ENCODE measurements at regions not wholly inside any gene's neighbourhood (a gene's known extent, or its start where the extent isn't known, plus 50 kb on each side); places are given as distances from the start of the nearest gene placed in this dataset.
A peak's percentile ranks its signal among the peaks of the same experiment; 100 is the strongest.

DNA sequence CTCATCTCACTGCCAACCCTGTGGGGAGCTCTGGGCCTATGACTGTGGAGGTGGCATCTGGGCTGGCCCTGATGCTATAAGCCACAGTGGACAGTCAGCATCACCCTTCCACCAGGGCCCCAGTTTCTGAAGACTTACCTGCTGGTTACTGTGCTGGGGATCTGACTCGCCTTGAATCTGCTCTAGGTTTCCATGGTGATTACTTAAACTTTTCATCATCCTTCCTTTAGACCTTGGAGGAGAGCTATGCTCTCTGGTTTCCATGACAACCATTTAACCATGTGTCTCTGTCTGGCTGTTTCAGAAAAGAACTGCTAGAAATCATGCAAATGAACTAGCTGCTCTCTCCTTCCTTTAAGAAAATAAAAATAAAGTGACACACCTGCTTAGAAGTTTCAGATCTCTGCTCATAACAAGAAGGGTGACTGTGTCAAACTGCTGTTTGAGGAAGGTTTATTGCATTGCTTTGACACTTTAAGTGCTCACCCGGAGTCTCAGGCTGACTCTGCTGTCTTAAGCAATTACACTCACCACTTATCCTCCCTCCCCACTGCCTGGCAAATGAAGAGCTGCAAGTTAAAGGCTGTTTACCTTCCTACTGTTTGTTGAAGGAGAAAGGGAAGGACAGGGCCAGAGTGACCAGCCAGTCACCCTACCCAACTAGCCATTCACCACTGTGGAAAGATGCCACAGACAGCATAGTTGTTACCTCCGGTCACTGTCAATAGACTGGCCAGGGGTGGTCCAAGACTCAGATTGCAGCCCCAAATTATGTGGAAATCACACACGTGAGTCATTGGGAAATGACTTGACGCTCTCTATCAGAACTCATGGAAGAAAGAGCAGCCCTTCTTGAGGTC lies 87.6 kb downstream of the HSPH1 start:
- in situ Hi-C loops (cut with MboI) (no loop called here), intact Hi-C loops (cut with micrococcal nuclease) (no loop called here)
- H3K27ac ChIP-seq (ENCODE audit: extremely low read depth, low read depth, low read length) = no peak overlapping the region
- no peak overlapping the region for H3K9ac ChIP-seq (ENCODE audit: insufficient read depth in 1 of 2, low read depth in 2 of 2, low read length in 2 of 2)
- H2AFZ ChIP-seq (ENCODE audit: low read depth, low read length) = no peak overlapping the region
- no peaks in the 10 kb centered on the region for H3K9me1 ChIP-seq (ENCODE audit: control insufficient read depth, insufficient read depth, low read length)
- H3K27me3 ChIP-seq (ENCODE audit: control insufficient read depth in 2 of 2, insufficient read depth in 2 of 2, low read length in 2 of 2) = no peaks in the 10 kb centered on the region
- no peaks in the 10 kb centered on the region for H4K20me1 ChIP-seq (replicated peaks; ENCODE audit: control insufficient read depth, insufficient read depth, low read length)
- H3K79me2 ChIP-seq (ENCODE audit: control insufficient read depth, insufficient read depth, low read length) = no peaks in the 10 kb centered on the region
- no peak for ATAC-seq
- no TSS peak for BruUV-seq (replicated peaks)
- H3K36me3 ChIP-seq (ENCODE audit: control insufficient read depth, insufficient read depth, low read length) = no peaks in the 10 kb centered on the region
- H3K4me1 ChIP-seq (replicated peaks in 1 of 2; ENCODE audit: control insufficient read depth in 2 of 2, insufficient read depth in 2 of 2, low read length in 2 of 2) = no peaks in the 10 kb centered on the region
- no peak for DNase-seq (ENCODE audit: extremely low read depth in 1 of 4, low spot score in 3 of 4)
- ChIA-PET CTCF (ENCODE audit: low intra/inter-chr PET ratio) (no interaction called here), POLR2A (no interaction called here)
- no peak for TF ChIP-seq CBX1 (IDR thresholded peaks at IDR 0.05; ENCODE audit: low read depth)
- peak; percentile 70 for TF ChIP-seq RFX1 (IDR thresholded peaks at IDR 0.05)
- H3K9me3 ChIP-seq (replicated peaks; ENCODE audit: control insufficient read depth, insufficient read depth, low read depth, low read length) = no peaks in the 10 kb centered on the region
- H3K4me2 ChIP-seq (ENCODE audit: insufficient read depth, low read length) = no peak overlapping the region
- WGBS (ENCODE audit: insufficient coverage, low coverage, missing lambda C conversion rate) = 0% methylated on average over 5 of the region's 5 CpGs
- H3K4me3 ChIP-seq = no peak overlapping the region
- no peak for FAIRE-seq

DNA sequence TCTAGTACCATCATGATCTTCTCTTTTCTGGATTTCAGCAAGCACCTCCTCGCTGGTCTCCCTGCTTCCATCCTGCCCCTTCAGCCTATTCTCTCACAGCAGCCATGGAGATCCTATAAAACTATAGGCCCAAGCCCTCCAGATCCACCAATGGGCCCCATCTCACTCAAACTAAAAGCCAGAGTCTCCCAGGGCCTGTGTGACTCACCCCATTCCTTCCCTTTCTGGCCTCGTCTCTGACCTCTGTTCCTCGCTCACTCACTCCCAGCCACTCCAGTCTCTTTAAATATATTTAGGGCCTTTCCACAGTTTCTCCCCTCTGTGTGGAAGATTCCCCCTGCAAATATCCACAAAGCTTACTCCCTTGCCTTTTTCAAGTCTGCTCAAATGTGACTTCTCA lies 89.7 kb downstream of the HSPH1 start:
- no peak for DNase-seq (ENCODE audit: extremely low read depth in 1 of 4, low spot score in 3 of 4)
- FAIRE-seq = no peak
- H2AFZ ChIP-seq (ENCODE audit: low read depth, low read length) = no peak overlapping the region
- no peaks in the 10 kb centered on the region for H3K9me3 ChIP-seq (replicated peaks; ENCODE audit: control insufficient read depth, insufficient read depth, low read depth, low read length)
- in situ Hi-C loops (cut with MboI) (no loop called here), intact Hi-C loops (cut with micrococcal nuclease) (no loop called here)
- H3K4me2 ChIP-seq (ENCODE audit: insufficient read depth, low read length) = no peak overlapping the region
- ATAC-seq = no peak
- no peaks in the 10 kb centered on the region for H3K9me1 ChIP-seq (ENCODE audit: control insufficient read depth, insufficient read depth, low read length)
- H3K4me3 ChIP-seq = no peak overlapping the region
- POLR2A ChIA-PET = no interaction called here
- CTCF ChIA-PET (ENCODE audit: low intra/inter-chr PET ratio) = no interaction called here
- H3K27me3 ChIP-seq (ENCODE audit: control insufficient read depth in 2 of 2, insufficient read depth in 2 of 2, low read length in 2 of 2) = no peaks in the 10 kb centered on the region; a peak in 2 of 5 replicates
- 0% methylated on average over 1 of the region's 3 CpGs for WGBS (ENCODE audit: insufficient coverage, low coverage, missing lambda C conversion rate)
- no peaks in the 10 kb centered on the region for H4K20me1 ChIP-seq (replicated peaks; ENCODE audit: control insufficient read depth, insufficient read depth, low read length)
- no TSS peak for BruUV-seq (replicated peaks)
- H3K79me2 ChIP-seq (ENCODE audit: control insufficient read depth, insufficient read depth, low read length) = no peaks in the 10 kb centered on the region
- no peak overlapping the region for H3K9ac ChIP-seq (ENCODE audit: insufficient read depth in 1 of 2, low read depth in 2 of 2, low read length in 2 of 2)
- H3K4me1 ChIP-seq (replicated peaks in 1 of 2; ENCODE audit: control insufficient read depth in 2 of 2, insufficient read depth in 2 of 2, low read length in 2 of 2) = no peaks in the 10 kb centered on the region
- H3K36me3 ChIP-seq (ENCODE audit: control insufficient read depth, insufficient read depth, low read length) = no peaks in the 10 kb centered on the region
- H3K27ac ChIP-seq (ENCODE audit: extremely low read depth, low read depth, low read length) = no peak overlapping the region
- TF ChIP-seq, protein P1, sequence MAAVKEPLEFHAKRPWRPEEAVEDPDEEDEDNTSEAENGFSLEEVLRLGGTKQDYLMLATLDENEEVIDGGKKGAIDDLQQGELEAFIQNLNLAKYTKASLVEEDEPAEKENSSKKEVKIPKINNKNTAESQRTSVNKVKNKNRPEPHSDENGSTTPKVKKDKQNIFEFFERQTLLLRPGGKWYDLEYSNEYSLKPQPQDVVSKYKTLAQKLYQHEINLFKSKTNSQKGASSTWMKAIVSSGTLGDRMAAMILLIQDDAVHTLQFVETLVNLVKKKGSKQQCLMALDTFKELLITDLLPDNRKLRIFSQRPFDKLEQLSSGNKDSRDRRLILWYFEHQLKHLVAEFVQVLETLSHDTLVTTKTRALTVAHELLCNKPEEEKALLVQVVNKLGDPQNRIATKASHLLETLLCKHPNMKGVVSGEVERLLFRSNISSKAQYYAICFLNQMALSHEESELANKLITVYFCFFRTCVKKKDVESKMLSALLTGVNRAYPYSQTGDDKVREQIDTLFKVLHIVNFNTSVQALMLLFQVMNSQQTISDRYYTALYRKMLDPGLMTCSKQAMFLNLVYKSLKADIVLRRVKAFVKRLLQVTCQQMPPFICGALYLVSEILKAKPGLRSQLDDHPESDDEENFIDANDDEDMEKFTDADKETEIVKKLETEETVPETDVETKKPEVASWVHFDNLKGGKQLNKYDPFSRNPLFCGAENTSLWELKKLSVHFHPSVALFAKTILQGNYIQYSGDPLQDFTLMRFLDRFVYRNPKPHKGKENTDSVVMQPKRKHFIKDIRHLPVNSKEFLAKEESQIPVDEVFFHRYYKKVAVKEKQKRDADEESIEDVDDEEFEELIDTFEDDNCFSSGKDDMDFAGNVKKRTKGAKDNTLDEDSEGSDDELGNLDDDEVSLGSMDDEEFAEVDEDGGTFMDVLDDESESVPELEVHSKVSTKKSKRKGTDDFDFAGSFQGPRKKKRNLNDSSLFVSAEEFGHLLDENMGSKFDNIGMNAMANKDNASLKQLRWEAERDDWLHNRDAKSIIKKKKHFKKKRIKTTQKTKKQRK (IDR thresholded peaks at IDR 0.05; ENCODE audit: borderline replicate concordance, low read depth, low read length) = no peak
- TF ChIP-seq RBM22 (IDR thresholded peaks at IDR 0.05; ENCODE audit: low read depth, low read length, poor library complexity, severe bottlenecking) (no peak), RBM17 (IDR thresholded peaks at IDR 0.05; ENCODE audit: borderline replicate concordance, low read depth, low read length) (no peak)
- TF ChIP-seq, protein P2, sequence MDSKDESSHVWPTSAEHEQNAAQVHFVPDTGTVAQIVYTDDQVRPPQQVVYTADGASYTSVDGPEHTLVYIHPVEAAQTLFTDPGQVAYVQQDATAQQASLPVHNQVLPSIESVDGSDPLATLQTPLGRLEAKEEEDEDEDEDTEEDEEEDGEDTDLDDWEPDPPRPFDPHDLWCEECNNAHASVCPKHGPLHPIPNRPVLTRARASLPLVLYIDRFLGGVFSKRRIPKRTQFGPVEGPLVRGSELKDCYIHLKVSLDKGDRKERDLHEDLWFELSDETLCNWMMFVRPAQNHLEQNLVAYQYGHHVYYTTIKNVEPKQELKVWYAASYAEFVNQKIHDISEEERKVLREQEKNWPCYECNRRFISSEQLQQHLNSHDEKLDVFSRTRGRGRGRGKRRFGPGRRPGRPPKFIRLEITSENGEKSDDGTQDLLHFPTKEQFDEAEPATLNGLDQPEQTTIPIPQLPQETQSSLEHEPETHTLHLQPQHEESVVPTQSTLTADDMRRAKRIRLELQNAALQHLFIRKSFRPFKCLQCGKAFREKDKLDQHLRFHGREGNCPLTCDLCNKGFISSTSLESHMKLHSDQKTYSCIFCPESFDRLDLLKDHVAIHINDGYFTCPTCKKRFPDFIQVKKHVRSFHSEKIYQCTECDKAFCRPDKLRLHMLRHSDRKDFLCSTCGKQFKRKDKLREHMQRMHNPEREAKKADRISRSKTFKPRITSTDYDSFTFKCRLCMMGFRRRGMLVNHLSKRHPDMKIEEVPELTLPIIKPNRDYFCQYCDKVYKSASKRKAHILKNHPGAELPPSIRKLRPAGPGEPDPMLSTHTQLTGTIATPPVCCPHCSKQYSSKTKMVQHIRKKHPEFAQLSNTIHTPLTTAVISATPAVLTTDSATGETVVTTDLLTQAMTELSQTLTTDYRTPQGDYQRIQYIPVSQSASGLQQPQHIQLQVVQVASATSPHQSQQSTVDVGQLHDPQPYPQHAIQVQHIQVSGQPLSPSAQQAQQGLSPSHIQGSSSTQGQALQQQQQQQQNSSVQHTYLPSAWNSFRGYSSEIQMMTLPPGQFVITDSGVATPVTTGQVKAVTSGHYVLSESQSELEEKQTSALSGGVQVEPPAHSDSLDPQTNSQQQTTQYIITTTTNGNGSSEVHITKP (IDR thresholded peaks at IDR 0.05; ENCODE audit: partially characterized antibody) = no peak

Data from K562 (cell line).